ENCODE measurements at regions not wholly inside any gene's neighbourhood (a gene's known extent, or its start where the extent isn't known, plus 50 kb on each side); places are given as distances from the start of the nearest gene placed in this dataset.

GRCh38 chr14:89480278-89480677 is 63.2 kb upstream of the FOXN3 start:
- no peak for DNase-seq (ENCODE audit: low spot score)
- in situ Hi-C loops (cut with MboI; ENCODE audit: low pct_unique_long_range_greater_than_20kb, low sequenced_read_pairs, unreplicated experiment), result no loop called here
- TF ChIP-seq, protein P1, sequence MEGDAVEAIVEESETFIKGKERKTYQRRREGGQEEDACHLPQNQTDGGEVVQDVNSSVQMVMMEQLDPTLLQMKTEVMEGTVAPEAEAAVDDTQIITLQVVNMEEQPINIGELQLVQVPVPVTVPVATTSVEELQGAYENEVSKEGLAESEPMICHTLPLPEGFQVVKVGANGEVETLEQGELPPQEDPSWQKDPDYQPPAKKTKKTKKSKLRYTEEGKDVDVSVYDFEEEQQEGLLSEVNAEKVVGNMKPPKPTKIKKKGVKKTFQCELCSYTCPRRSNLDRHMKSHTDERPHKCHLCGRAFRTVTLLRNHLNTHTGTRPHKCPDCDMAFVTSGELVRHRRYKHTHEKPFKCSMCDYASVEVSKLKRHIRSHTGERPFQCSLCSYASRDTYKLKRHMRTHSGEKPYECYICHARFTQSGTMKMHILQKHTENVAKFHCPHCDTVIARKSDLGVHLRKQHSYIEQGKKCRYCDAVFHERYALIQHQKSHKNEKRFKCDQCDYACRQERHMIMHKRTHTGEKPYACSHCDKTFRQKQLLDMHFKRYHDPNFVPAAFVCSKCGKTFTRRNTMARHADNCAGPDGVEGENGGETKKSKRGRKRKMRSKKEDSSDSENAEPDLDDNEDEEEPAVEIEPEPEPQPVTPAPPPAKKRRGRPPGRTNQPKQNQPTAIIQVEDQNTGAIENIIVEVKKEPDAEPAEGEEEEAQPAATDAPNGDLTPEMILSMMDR (IDR thresholded peaks at IDR 0.05; ENCODE audit: extremely low read depth, insufficient read depth, missing control alignments), result no peak

DNA sequence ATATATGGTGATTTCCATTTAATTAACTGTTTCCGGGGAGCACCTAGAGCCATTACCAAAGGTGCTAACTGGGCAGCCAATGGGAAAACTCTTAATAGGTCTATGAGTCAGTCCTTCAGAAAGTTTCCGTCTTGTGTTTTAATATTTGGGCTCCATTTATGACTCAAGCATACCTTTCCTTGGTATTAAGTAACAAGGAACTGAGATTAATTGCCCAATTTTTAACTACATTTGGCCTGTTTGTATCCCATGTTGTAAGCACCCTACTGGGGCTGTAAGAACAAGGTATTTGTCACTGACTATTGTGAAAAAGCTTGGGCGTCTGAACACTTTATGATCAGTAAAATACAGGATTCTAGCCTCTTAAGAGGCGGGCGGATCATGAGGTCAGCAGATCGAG is 62.8 kb upstream of the FOXN3 start:
- no peak for DNase-seq (ENCODE audit: low spot score)
- TF ChIP-seq, protein P1 (IDR thresholded peaks at IDR 0.05; ENCODE audit: extremely low read depth, insufficient read depth, missing control alignments), result no peak
- in situ Hi-C loops (cut with MboI; ENCODE audit: low pct_unique_long_range_greater_than_20kb, low sequenced_read_pairs, unreplicated experiment), result no loop called here

DNA sequence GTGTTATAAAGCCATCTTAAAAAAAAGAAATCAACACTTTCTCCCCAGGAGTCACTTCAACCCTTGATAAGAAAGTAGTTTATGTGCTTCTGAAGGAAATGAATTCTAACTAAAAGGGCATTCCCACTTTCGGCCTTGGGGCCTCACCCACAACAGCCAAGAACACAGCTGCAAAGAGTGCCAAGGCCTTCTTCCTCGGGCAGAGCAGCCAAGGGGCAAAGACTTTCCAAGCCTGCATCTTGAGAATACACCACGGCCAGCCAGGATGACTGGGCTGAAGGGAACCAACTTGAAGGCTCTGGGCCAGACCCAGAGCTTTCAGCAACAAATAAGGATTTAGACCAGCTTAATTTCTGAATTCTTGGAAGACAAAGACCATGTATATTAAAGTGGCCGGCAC is 60.4 kb upstream of the FOXN3 start:
- in situ Hi-C loops (cut with MboI; ENCODE audit: low pct_unique_long_range_greater_than_20kb, low sequenced_read_pairs, unreplicated experiment), result no loop called here
- TF ChIP-seq, protein P1 (IDR thresholded peaks at IDR 0.05; ENCODE audit: extremely low read depth, insufficient read depth, missing control alignments), result no peak
- no peak for DNase-seq (ENCODE audit: low spot score)

- in situ Hi-C loops (cut with MboI; ENCODE audit: low pct_unique_long_range_greater_than_20kb, low sequenced_read_pairs, unreplicated experiment), result no loop called here
- TF ChIP-seq, protein P1 (IDR thresholded peaks at IDR 0.05; ENCODE audit: extremely low read depth, insufficient read depth, missing control alignments), result no peak
- DNase-seq (ENCODE audit: low spot score), result no peak
These were observed 59.4 kb upstream of the FOXN3 start for GRCh38 chr14:89476354-89476896.

DNA sequence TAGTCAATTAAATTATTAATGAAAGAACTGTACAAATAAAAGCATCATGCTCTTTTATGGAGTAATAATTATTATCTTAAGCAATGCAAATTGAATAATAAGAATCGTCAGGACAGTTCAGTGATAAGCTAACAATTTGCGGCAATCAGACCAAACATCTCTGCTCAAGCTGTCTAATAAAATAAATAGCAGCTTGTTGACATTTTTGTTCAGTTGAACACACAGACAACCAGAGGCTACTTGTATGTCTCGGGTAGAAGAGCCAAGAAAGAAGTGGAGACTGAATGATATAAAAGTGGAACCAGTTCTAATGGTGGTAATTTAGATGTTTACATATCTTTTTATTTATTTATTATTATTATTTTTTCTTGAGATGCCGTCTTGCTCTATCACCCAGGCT is 57.4 kb upstream of the FOXN3 start:
- in situ Hi-C loops (cut with MboI; ENCODE audit: low pct_unique_long_range_greater_than_20kb, low sequenced_read_pairs, unreplicated experiment), result no loop called here
- TF ChIP-seq, protein P1 (IDR thresholded peaks at IDR 0.05; ENCODE audit: extremely low read depth, insufficient read depth, missing control alignments), result no peak
- no peak for DNase-seq (ENCODE audit: low spot score)

- no peak for DNase-seq (ENCODE audit: low spot score)
- in situ Hi-C loops (cut with MboI; ENCODE audit: low pct_unique_long_range_greater_than_20kb, low sequenced_read_pairs, unreplicated experiment), result no loop called here
- TF ChIP-seq, protein P1 (IDR thresholded peaks at IDR 0.05; ENCODE audit: extremely low read depth, insufficient read depth, missing control alignments), result no peak
These were observed 57.0 kb upstream of the FOXN3 start for GRCh38 chr14:89473989-89474388.

- TF ChIP-seq, protein P1 (IDR thresholded peaks at IDR 0.05; ENCODE audit: extremely low read depth, insufficient read depth, missing control alignments), result no peak
- DNase-seq (ENCODE audit: low spot score), result no peak
- in situ Hi-C loops (cut with MboI; ENCODE audit: low pct_unique_long_range_greater_than_20kb, low sequenced_read_pairs, unreplicated experiment), result no loop called here
These were observed 56.5 kb upstream of the FOXN3 start for GRCh38 chr14:89473569-89473968.
